Urothelium cell line (cell line): ENCODE measurements at regions not wholly inside any gene's neighbourhood (a gene's known extent, or its start where the extent isn't known, plus 50 kb on each side); places are given as distances from the start of the nearest gene placed in this dataset.

Source experiments
- DNase-seq: peaks from one replicate; pipeline ENCODE4 v3.0.0; 2011; ENCODE audit warnings: low spot score, mixed read lengths
- FAIRE-seq: peaks from 2 replicates; lab custom pipeline; 2011; peaks lifted over from hg19 to GRCh38; lab: Jason Lieb, UNC

DNA sequence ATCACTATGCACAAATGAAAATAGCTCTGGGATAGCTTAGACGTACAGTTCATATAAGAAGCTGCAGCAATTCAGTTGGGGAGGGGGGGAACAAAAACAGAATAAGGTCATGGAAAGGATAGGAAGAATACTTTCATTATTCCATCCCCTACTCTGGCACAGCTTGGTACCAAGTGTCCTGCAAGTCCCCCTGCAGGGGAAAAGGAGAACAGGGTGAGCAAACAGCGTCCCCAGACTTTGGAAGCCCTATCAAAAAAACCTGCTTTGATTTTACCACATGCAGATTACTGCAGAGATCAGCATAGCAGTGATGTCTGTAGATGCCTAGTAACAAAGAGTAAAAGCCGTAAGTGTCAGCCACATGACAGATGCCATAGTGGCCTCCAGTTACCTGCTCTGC is 209.4 kb upstream of the NEIL3 start:
- FAIRE-seq = no peak
- no peak for DNase-seq

DNA sequence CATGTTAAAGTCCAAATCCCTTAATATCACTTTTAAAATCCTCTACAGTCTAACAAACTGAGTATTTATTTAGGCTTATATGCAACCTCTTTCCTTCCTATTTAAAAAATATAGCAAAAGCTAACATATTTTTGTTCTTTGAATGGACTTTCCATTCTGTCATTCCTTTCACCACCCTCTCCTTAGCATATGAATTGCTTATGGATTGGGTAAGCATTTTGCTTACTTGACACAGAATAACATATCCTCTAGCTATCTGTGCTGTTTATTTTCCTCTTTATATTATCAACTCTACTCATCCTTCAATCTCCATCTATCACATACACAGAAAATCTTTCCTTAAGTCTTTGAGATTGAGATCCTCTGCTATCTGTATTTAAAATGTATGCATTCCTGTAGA is 206.1 kb upstream of the NEIL3 start:
- FAIRE-seq (no peak), DNase-seq (no peak)

GRCh38 chr4:177105536-177105935 is 204.1 kb upstream of the NEIL3 start:
- no peak for FAIRE-seq
- DNase-seq = no peak

- FAIRE-seq (no peak), DNase-seq (no peak)
Measured at GRCh38 chr4:177107288-177107921, 202.3 kb upstream of the NEIL3 start.

DNA sequence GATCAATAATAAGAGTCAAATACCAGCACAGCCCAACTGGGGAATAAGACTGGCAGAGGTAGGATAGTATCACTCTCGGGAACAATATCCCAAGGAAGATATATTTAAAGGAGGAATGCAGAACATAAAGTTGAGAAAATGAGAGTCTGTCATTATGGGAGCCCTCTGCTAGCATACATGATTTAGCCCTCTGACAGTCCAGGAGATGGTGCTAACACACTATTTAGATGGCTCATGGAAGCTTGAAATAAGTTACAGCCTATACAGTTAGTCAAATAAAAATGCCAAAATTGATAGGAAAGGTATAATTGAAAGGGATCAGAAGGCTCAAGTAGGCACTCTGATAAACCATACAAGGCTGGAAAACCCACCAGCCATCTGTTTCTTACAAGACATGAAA is 201.0 kb upstream of the NEIL3 start:
- DNase-seq (no peak), FAIRE-seq (no peak)

- FAIRE-seq (no peak), DNase-seq (no peak)
Measured at GRCh38 chr4:177109769-177110168, 199.9 kb upstream of the NEIL3 start.

- DNase-seq (no peak), FAIRE-seq (no peak)
Measured at GRCh38 chr4:177116161-177116560, 193.5 kb upstream of the NEIL3 start.

GRCh38 chr4:177117256-177117655 is 192.4 kb upstream of the NEIL3 start:
- DNase-seq (no peak), FAIRE-seq (no peak)

- DNase-seq (no peak), FAIRE-seq (no peak)
Measured at GRCh38 chr4:177118596-177118995, 191.1 kb upstream of the NEIL3 start.

- FAIRE-seq (no peak), DNase-seq (no peak)
Measured at GRCh38 chr4:177119021-177119471, 190.6 kb upstream of the NEIL3 start.

- DNase-seq (no peak), FAIRE-seq (no peak)
Measured at GRCh38 chr4:177119691-177120090, 190.0 kb upstream of the NEIL3 start.

GRCh38 chr4:177123811-177124210 is 185.9 kb upstream of the NEIL3 start:
- FAIRE-seq (no peak), DNase-seq (no peak)

DNA sequence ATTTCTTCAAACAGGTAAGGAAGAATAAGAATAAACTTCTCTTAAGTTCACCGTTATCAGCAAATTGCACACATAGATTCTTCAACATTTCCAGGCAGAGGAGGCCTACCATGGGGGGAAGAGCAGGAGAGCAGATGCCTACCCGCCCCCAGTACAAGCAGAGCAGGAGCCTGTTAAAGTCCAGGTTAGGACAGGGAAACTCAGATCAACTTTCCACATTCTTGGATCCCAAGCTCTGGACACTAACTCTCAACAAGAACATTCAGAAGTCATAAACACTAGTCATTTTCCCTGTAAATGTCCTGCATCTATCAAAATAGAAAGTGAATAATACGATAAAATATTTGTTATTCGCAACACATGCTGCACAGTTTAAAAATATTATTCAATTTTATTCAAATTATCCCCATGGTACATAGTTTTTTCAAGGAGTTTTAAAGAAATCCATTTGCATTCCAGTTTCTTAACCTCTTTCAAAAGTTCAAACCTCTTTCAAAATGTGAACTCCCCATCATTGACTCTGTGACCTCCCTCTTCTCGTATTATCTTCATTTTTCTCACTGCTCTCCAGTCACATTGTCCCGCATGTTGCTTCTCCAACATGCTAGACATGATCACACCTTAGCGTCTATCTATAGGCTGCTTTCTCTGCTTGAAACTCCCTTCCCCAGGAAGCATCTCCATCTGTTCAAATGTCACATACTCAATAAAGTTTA is 185.2 kb upstream of the NEIL3 start:
- DNase-seq = no peak
- no peak for FAIRE-seq

DNA sequence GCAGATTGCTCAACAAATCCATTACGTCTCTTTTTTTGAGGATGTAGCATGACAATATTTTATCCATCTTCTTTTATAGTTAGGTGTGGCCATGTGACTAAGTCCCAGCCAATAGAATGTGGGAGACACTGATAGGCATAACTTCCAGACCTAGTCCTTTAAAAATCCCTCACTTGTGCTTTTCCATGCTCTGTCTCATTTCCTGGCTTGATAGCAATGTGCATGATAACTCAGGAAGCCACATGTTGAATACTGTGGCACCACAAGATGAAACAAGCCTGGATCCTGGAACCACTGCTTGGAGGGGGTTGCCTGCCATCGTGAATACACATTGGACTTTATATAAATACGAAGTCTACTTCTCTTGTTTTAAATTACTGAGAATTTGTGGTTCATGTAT is 184.0 kb upstream of the NEIL3 start:
- FAIRE-seq (no peak), DNase-seq (no peak)

DNA sequence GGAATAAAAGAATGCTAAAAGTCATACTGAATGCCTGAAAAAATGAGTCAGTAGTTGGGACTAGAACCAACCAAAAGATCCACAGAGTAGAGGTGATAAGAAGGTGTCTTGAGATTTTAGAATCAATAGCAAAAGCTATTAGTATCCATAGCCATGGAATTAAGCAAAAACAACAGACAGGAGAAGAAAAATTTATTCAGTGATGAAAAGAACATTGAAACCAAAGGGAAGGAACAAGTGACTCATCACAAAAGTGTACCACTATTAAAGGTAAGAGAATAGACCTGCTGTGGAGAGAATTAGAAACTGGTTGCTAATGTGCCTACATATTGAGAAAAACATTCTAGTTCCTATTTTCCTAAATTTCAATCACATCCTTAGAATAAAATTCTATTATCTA is 182.0 kb upstream of the NEIL3 start:
- no peak for FAIRE-seq
- no peak for DNase-seq

DNA sequence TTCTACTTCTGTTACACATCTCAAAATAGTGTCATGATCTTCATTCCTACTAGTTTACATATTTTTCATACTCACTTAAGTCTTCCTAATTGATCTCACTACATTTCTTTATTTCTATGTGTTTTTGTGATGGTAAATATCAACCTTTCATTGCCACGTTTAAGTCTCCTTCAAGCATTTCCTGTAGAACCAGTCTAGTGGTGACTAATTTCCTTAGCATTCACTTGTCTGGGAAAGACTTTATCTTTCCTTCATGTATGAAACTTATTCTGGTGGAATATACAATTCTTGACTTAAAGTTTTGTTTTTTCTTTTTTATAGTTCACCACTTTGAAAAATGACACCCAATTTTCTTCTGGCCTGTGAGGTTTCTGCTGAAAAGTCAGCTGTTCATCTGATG is 181.4 kb upstream of the NEIL3 start:
- DNase-seq (no peak), FAIRE-seq (no peak)

GRCh38 chr4:177131736-177132135 is 177.9 kb upstream of the NEIL3 start:
- DNase-seq = no peak
- FAIRE-seq = no peak

GRCh38 chr4:177147668-177148067 is 162.0 kb upstream of the NEIL3 start:
- no peak for DNase-seq
- no peak for FAIRE-seq

- FAIRE-seq (no peak), DNase-seq (no peak)
Measured at GRCh38 chr4:177155454-177155853, 154.2 kb upstream of the NEIL3 start.

GRCh38 chr4:177159600-177159999 is 150.1 kb upstream of the NEIL3 start:
- DNase-seq = no peak
- no peak for FAIRE-seq

GRCh38 chr4:177161781-177162180 is 147.9 kb upstream of the NEIL3 start:
- FAIRE-seq = no peak
- DNase-seq = no peak

GRCh38 chr4:177163532-177163931 is 146.1 kb upstream of the NEIL3 start:
- DNase-seq (no peak), FAIRE-seq (no peak)

DNA sequence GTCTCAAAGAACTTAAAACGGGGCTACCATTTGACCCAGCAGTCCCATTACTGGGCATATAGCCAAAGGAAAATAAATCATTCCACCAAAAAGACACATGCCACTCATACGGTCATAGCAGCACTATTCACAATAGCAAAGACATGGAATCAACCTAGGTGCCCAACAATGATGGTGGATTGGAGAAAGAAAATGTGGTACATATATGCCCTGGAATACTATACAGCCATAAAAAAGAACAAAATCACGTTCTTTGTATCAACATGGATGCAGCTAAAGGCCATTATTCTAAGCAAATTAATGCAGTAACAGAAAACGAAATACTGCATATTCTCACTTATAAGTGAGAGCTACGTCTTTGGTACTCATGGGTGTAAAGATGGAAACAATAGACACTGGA is 138.1 kb upstream of the NEIL3 start:
- no peak for FAIRE-seq

More for the DNA sequence above, 138.1 kb upstream of the NEIL3 start:
- no peak for DNase-seq
